K562 (cell line): ENCODE measurements at regions not wholly inside any gene's neighbourhood (a gene's known extent, or its start where the extent isn't known, plus 50 kb on each side); places are given as distances from the start of the nearest gene placed in this dataset.

ENCODE experiments used
- CTCF ChIP-seq, 3 experiments: IDR thresholded peaks in 2 of 3; conservative IDR thresholded peaks in 1 of 3; 2 replicates each; pipeline ENCODE4 v1.5.1; 2011 to 2012; ENCODE audit warnings: low read length in 3 of 3, mild to moderate bottlenecking in 3 of 3, control low read depth in 2 of 3, improper control_type of control experiment in 1 of 3, inconsistent platforms in 1 of 3, low read depth in 1 of 3, mixed read lengths in 1 of 3, moderate library complexity in 1 of 3; ENCODE audit not compliant: insufficient read depth in 2 of 3
- FOXM1 ChIP-seq, 2 experiments: fragments of 450-650 bp in 1 of 2; sonication (generic) in 1 of 2; formaldehyde crosslinking in 1 of 2; IDR thresholded peaks; 2 replicates each; pipeline versions ENCODE4 v1.6.1 to v1.9.0; 2017 to 2022; ENCODE audit warnings: low read depth in 2 of 2, mild to moderate bottlenecking in 2 of 2, missing genetic modification reagents in 1 of 2, moderate library complexity in 1 of 2
- ZNF431 ChIP-seq: sonication (generic); formaldehyde crosslinking; IDR thresholded peaks from 2 replicates; pipeline ENCODE4 v1.8.0; 2022; ENCODE audit warnings: mild to moderate bottlenecking, missing genetic modification reagents

DNA sequence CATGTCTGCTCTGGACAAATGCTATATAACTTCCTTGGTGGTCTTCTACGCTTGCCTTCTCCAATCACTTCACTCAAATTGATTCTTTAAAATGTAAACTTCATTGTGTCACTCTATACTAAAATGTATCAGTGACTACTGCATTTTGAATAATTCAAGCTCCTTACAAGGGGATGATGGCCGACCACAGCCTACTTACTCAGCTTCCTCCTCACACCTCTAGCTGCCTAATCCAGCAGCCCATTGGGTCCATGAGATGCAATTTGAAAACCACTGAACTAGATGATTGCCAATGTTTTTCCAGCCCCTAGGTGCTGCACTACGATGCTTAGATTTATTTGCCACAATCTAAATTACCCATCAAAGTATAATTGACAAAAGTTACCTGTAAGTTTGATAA, 120.7 kb downstream of the CTAGE1 start:
- TF ChIP-seq FOXM1 (IDR thresholded peaks at IDR 0.05; ENCODE audit: low read depth) (no peak), FOXM1 (CRISPR knock-in tag; IDR thresholded peaks at IDR 0.05; ENCODE audit: low read depth) (no peak), ZNF431 (CRISPR knock-in tag) (no peak), CTCF (IDR thresholded peaks at IDR 0.05 in 2 of 3, conservative IDR thresholded peaks at IDR 0.05 in 1 of 3; ENCODE audit: insufficient read depth in 2 of 3, low read depth in 1 of 3, low read length in 3 of 3) (no peak)
